Vagina (tissue), 2 donors: ENCODE measurements at regions not wholly inside any gene's neighbourhood (a gene's known extent, or its start where the extent isn't known, plus 50 kb on each side); places are given as distances from the start of the nearest gene placed in this dataset.

Experiments used
- CTCF ChIP-seq, 3 experiments: fragments of 450-650 bp in 2 of 3; fragments of 200-600 bp in 1 of 3; sonication (generic) in 1 of 3; IDR thresholded peaks; one replicate each; pipeline ENCODE4 v1.5.1; 2017 to 2019; ENCODE audit warnings: antibody characterized with exemption in 3 of 3, mild to moderate bottlenecking in 2 of 3, moderate library complexity in 2 of 3
- POLR2AphosphoS5 ChIP-seq, 2 donors: sonication (generic); formaldehyde crosslinking; IDR thresholded peaks; one replicate each; pipeline ENCODE4 v1.9.0; 2017; ENCODE audit warnings: antibody characterized with exemption in 2 of 2, mild to moderate bottlenecking in 2 of 2, low read depth in 1 of 2; ENCODE audit not compliant: insufficient read depth in 1 of 2

- TF ChIP-seq POLR2AphosphoS5 (IDR thresholded peaks at IDR 0.05; ENCODE audit: insufficient read depth in 1 of 2, low read depth in 1 of 2) (no peak), CTCF (IDR thresholded peaks at IDR 0.05) (no peak)
These were observed 1794.1 kb upstream of the LRRTM1 start for GRCh38 chr2:82098617-82099016.
